ENCODE measurements at regions not wholly inside any gene's neighbourhood (a gene's known extent, or its start where the extent isn't known, plus 50 kb on each side); places are given as distances from the start of the nearest gene placed in this dataset.
A peak's percentile ranks its signal among the peaks of the same experiment; 100 is the strongest.
"Not testable (repeated sequence)": the region's sequence is repeated elsewhere in the genome, so short reads cannot be mapped to it uniquely, and the experiment has no call there.

- DNase-seq (ENCODE audit: low read depth in 2 of 2) = no peak
- H3K4me3 ChIP-seq (replicated peaks in 1 of 2; ENCODE audit: low read depth in 2 of 2, low read length in 2 of 2) = no peak overlapping the region
- TF ChIP-seq CTCF (IDR thresholded peaks at IDR 0.05; ENCODE audit: low read depth, low read length) = no peak
Measured at GRCh38 chrX:122596998-122597397, 587.1 kb upstream of the GRIA3 start.

- no peak for TF ChIP-seq CTCF (IDR thresholded peaks at IDR 0.05; ENCODE audit: low read depth, low read length)
- peak in 1 of 2 donors; percentile 49 for DNase-seq (ENCODE audit: low read depth in 2 of 2)
- no peak overlapping the region for H3K4me3 ChIP-seq (replicated peaks in 1 of 2; ENCODE audit: low read depth in 2 of 2, low read length in 2 of 2)
Measured at GRCh38 chrX:122622795-122623194, 561.3 kb upstream of the GRIA3 start.

- DNase-seq (ENCODE audit: low read depth in 2 of 2) = peak in 1 of 2 donors; percentile 5
- no peak overlapping the region for H3K4me3 ChIP-seq (replicated peaks in 1 of 2; ENCODE audit: low read depth in 2 of 2, low read length in 2 of 2)
- no peak for TF ChIP-seq CTCF (IDR thresholded peaks at IDR 0.05; ENCODE audit: low read depth, low read length)
Measured at GRCh38 chrX:122625239-122625638, 558.8 kb upstream of the GRIA3 start.

- peak in 1 of 2 donors; percentile 1 for DNase-seq (ENCODE audit: low read depth in 2 of 2)
- TF ChIP-seq CTCF (IDR thresholded peaks at IDR 0.05; ENCODE audit: low read depth, low read length) = no peak
- H3K4me3 ChIP-seq (replicated peaks in 1 of 2; ENCODE audit: low read depth in 2 of 2, low read length in 2 of 2) = no peak overlapping the region
Measured at GRCh38 chrX:122625821-122626220, 558.3 kb upstream of the GRIA3 start.

- DNase-seq (ENCODE audit: low read depth in 2 of 2) = no peak
- TF ChIP-seq CTCF (IDR thresholded peaks at IDR 0.05; ENCODE audit: low read depth, low read length) = no peak
- no peak overlapping the region for H3K4me3 ChIP-seq (replicated peaks in 1 of 2; ENCODE audit: low read depth in 2 of 2, low read length in 2 of 2)
Measured at GRCh38 chrX:122626871-122627270, 557.2 kb upstream of the GRIA3 start.

- peak in 1 of 2 donors; percentile 3 for DNase-seq (ENCODE audit: low read depth in 2 of 2)
- H3K4me3 ChIP-seq (replicated peaks in 1 of 2; ENCODE audit: low read depth in 2 of 2, low read length in 2 of 2) = no peak overlapping the region
- no peak for TF ChIP-seq CTCF (IDR thresholded peaks at IDR 0.05; ENCODE audit: low read depth, low read length)
Measured at GRCh38 chrX:122641136-122641535, 542.9 kb upstream of the GRIA3 start.

- no peak overlapping the region for H3K4me3 ChIP-seq (replicated peaks in 1 of 2; ENCODE audit: low read depth in 2 of 2, low read length in 2 of 2)
- no peak for DNase-seq (ENCODE audit: low read depth in 2 of 2)
- TF ChIP-seq CTCF (IDR thresholded peaks at IDR 0.05; ENCODE audit: low read depth, low read length) = no peak
Measured at GRCh38 chrX:122641826-122642225, 542.3 kb upstream of the GRIA3 start.

- DNase-seq (ENCODE audit: low read depth in 2 of 2); H3K4me3 ChIP-seq (replicated peaks in 1 of 2; ENCODE audit: low read depth in 2 of 2, low read length in 2 of 2): not testable (repeated sequence)
Measured at GRCh38 chrX:122655256-122655655, 528.8 kb upstream of the GRIA3 start.
